ENCODE measurements at regions not wholly inside any gene's neighbourhood (a gene's known extent, or its start where the extent isn't known, plus 50 kb on each side); places are given as distances from the start of the nearest gene placed in this dataset.
A peak's percentile ranks its signal among the peaks of the same experiment; 100 is the strongest.

GRCh38 chr3:68019876-68020275, 365.5 kb upstream of the SUCLG2 start:
- no peak for TF ChIP-seq CTCF (IDR thresholded peaks at IDR 0.05)
- no peaks in the 10 kb centered on the region for H3K9me3 ChIP-seq
- H3K4me1 ChIP-seq, result no peaks in the 10 kb centered on the region
- no peak overlapping the region for H3K4me3 ChIP-seq
- no peak overlapping the region for H3K27ac ChIP-seq
- no peak for DNase-seq (ENCODE audit: low spot score)
- no peaks in the 10 kb centered on the region for H3K36me3 ChIP-seq
- no peaks in the 10 kb centered on the region for H3K27me3 ChIP-seq

- Histone ChIP-seq H3K27me3 (no peaks in the 10 kb centered on the region), H3K27ac (no peak overlapping the region), H3K4me1 (no peaks in the 10 kb centered on the region), H3K4me3 (no peak overlapping the region), H3K36me3 (no peaks in the 10 kb centered on the region), H3K9me3 (no peaks in the 10 kb centered on the region)
- no peak for DNase-seq (ENCODE audit: low spot score)
- no peak for TF ChIP-seq CTCF (IDR thresholded peaks at IDR 0.05)
These were observed 363.9 kb upstream of the SUCLG2 start for GRCh38 chr3:68018275-68018674.

- Histone ChIP-seq H3K9me3 (no peaks in the 10 kb centered on the region), H3K4me1 (no peaks in the 10 kb centered on the region)
These were observed 362.7 kb upstream of the SUCLG2 start for GRCh38 chr3:68017069-68017468.

GRCh38 chr3:68009900-68010299, 355.5 kb upstream of the SUCLG2 start:
- no peaks in the 10 kb centered on the region for H3K9me3 ChIP-seq
- no peak for DNase-seq (ENCODE audit: low spot score)
- H3K4me1 ChIP-seq, result no peaks in the 10 kb centered on the region
- H3K4me3 ChIP-seq, result no peak overlapping the region
- no peak for TF ChIP-seq CTCF (IDR thresholded peaks at IDR 0.05)
- no peaks in the 10 kb centered on the region for H3K27me3 ChIP-seq
- no peak overlapping the region for H3K27ac ChIP-seq
- no peaks in the 10 kb centered on the region for H3K36me3 ChIP-seq

More at GRCh38 chr3:68017069-68017468, 362.7 kb upstream of the SUCLG2 start:
- no peak overlapping the region for H3K4me3 ChIP-seq
- DNase-seq (ENCODE audit: low spot score), result no peak
- no peaks in the 10 kb centered on the region for H3K36me3 ChIP-seq
- H3K27me3 ChIP-seq, result no peaks in the 10 kb centered on the region
- no peak overlapping the region for H3K27ac ChIP-seq
- TF ChIP-seq CTCF (IDR thresholded peaks at IDR 0.05), result no peak

GRCh38 chr3:68007621-68008226, 353.3 kb upstream of the SUCLG2 start:
- peak overlapping the region in 1 of 2 donors; percentile 29 for H3K4me3 ChIP-seq
- TF ChIP-seq CTCF (IDR thresholded peaks at IDR 0.05), result no peak
- no peak overlapping the region for H3K27ac ChIP-seq
- no peaks in the 10 kb centered on the region for H3K27me3 ChIP-seq
- no peaks in the 10 kb centered on the region for H3K4me1 ChIP-seq
- no peak for DNase-seq (ENCODE audit: low spot score)
- no peaks in the 10 kb centered on the region for H3K9me3 ChIP-seq
- no peaks in the 10 kb centered on the region for H3K36me3 ChIP-seq

GRCh38 chr3:68006646-68007045, 352.2 kb upstream of the SUCLG2 start:
- no peak for DNase-seq (ENCODE audit: low spot score)
- H3K4me1 ChIP-seq, result no peaks in the 10 kb centered on the region
- no peaks in the 10 kb centered on the region for H3K9me3 ChIP-seq
- no peak overlapping the region for H3K27ac ChIP-seq
- H3K27me3 ChIP-seq, result no peaks in the 10 kb centered on the region
- no peak for TF ChIP-seq CTCF (IDR thresholded peaks at IDR 0.05)
- H3K36me3 ChIP-seq, result no peaks in the 10 kb centered on the region
- no peak overlapping the region for H3K4me3 ChIP-seq

Measured in right atrium auricular region (tissue), 2 donors.